ENCODE measurements at regions not wholly inside any gene's neighbourhood (a gene's known extent, or its start where the extent isn't known, plus 50 kb on each side); places are given as distances from the start of the nearest gene placed in this dataset.

GRCh38 chr15:94701281-94701985, 470.1 kb downstream of the MCTP2 start:
- TF ChIP-seq CTCF (IDR thresholded peaks at IDR 0.05) = no peak
- no peak for TF ChIP-seq ZFX (IDR thresholded peaks at IDR 0.05; ENCODE audit: borderline replicate concordance)

Data from 22Rv1 (cell line).